HG03565 (cell line): ENCODE measurements at regions not wholly inside any gene's neighbourhood (a gene's known extent, or its start where the extent isn't known, plus 50 kb on each side); places are given as distances from the start of the nearest gene placed in this dataset.

Experiments used
- ATAC-seq: cut with Tn5 transposase; IDR thresholded peaks from one replicate; pipeline ENCODE4 v1.9.1; 2021; ENCODE audit warnings: mild to moderate bottlenecking, moderate library complexity; ENCODE audit not compliant: unreplicated experiment

GRCh38 chr4:164377277-164377676 lies 376.7 kb upstream of the SMIM31 start:
- ATAC-seq, result no peak

DNA sequence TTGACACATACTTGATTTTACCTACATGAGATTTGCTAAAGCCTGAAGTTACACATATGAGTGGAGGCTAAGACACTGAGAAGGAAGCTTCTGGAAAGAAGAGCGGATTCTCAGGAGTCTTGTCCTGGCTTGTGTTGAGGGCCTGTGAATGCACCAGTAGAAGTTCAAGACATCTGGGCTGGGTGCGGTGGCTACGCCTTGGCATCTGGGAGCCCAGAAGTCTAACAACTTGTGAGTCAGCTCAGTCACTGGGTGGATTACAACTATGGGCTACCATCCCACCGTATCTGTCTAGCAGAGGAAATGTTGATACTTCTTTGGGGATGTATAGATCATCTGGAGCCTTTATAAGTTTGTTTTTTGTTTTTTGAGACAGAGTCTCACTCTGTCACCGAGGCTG lies 375.6 kb upstream of the SMIM31 start:
- no peak for ATAC-seq

DNA sequence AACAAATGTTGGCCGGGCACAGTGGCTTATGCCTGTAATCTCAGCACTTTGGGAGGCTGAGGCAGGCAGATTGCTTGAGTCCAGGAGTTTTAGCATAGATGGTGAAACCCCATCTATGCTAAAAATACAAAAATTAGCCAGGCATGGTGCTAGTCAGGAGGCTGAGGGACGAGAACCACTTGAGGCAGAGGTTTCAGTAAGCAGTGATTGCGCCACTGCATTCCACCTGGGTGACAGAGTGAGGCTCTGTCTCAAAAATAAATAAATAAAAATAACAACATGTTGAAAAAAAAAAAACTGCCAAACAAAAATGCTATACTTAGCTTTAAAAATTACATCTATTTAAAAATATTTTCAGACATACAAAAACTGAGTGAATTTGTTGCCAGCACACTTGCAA lies 374.2 kb upstream of the SMIM31 start:
- ATAC-seq, result no peak

- no peak for ATAC-seq
These were observed 372.1 kb upstream of the SMIM31 start for GRCh38 chr4:164381859-164382258.

DNA sequence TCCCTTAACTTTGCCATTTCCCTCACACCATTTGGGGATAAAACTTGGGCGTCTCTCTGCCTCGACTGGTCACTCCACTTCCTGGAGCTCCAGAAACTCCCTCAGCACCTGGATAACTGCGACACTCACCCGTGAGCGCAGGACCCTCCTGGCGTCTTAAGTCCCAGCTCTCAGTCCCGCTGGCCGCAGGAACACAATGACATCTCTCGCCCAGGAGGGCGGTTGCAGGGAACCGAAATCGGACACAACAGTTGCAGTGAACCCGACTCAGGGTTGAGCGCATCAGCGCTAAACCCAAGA lies 370.9 kb upstream of the SMIM31 start:
- ATAC-seq, result no peak

DNA sequence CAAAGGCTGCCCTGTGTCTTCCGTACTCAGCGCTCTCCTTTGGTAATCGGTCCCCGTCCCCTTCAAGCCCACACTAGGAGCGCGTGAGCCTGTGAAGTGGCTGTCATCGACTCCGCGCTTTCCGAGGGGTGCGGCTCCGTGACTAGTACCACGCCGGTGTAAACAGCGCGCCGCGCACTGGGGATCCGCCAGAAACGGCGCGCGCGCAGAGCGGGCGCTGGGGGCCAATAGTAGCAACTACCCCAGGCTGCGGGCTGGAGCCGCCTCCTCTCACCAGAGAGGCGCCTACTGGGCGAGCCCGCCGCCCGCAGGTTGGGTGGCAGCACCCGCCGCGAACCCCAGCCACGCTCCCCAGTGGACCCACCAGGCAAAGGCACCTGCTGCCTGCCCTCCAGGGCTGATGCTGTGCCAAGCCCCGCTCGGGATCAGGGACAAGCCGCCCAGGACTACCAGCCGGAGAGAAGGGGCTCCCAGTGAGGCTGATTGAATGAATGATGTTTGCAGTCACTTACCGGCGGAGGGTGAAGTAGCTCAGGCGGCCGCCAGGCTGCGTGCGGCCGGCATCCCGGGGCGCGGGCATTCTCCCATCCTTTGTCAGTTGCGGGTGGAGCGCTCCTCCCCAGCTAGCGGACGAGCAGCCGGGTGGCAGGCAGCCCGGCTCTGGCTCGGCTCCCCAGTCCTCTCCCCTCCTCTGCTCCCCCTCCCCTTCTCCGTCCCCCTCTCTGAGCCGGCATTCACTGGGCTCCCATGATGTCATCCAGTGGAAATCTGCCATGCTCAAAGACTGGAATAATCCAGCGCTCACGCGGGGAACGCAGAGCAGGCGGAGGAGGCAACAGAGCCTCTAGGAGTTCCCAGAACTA lies 370.3 kb upstream of the SMIM31 start:
- ATAC-seq, result no peak

GRCh38 chr4:164384416-164384815 lies 369.5 kb upstream of the SMIM31 start:
- no peak for ATAC-seq

DNA sequence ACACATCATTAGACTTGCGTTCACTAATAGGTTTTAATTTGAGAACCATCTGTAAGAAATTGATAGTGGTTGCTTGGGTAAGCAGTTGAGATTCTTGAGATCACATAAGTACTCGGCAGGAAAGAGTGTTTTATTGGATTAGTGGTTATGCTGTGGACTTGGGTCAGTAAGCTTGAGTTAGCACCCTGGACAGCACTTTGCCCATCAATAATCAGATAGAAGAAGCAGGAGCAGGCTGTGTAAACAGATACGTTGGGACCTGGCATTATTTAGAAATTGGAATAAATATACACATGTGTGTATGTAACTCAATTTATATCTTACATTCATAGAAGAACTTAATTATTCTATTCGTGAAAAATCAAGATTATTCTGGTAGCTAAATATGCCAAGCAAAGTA lies 357.5 kb upstream of the SMIM31 start:
- no peak for ATAC-seq

GRCh38 chr4:164402554-164402953 lies 351.4 kb upstream of the SMIM31 start:
- no peak for ATAC-seq

DNA sequence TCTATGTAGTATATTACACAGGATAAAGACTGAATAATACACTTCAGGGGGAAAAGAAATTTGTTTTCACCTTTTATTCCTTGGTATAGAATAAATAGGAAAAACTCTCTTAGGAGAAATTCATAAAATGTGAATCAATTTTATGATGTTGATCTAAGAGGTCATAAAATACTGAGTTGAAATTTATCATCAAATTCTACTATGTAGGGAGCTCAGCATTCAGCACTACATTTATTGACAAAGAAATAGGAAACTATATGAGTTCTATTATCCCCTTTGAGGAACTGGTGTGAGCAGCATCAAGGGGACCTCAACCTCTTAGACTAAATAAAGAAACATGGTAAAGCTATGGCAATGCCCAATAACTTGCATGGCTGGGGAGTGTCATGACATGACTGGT lies 348.2 kb upstream of the SMIM31 start:
- no peak for ATAC-seq

GRCh38 chr4:164408831-164409230 lies 345.1 kb upstream of the SMIM31 start:
- no peak for ATAC-seq

GRCh38 chr4:164410401-164410800 lies 343.5 kb upstream of the SMIM31 start:
- ATAC-seq, result no peak

DNA sequence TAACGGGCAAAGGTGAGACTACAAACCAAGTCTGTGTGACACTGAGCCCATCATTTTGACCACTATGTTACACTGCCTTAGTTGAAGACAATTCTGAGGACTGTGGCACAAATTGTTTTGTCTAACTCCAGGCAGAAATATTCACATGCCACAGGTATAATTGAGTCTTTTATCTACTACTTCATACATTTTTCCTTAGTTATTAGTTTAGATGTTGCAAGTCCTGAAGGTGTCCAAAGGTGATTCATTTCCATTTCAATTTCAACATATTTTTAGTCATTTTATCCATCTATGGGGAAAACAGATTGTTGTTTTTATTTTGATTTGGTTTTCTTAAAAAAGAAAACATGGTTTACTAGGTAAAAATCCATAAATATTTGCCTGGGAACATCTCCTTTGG lies 341.7 kb upstream of the SMIM31 start:
- no peak for ATAC-seq

- no peak for ATAC-seq
These were observed 340.2 kb upstream of the SMIM31 start for GRCh38 chr4:164413743-164414142.

GRCh38 chr4:164423819-164424218 lies 330.1 kb upstream of the SMIM31 start:
- no peak for ATAC-seq

- no peak for ATAC-seq
These were observed 329.1 kb upstream of the SMIM31 start for GRCh38 chr4:164424846-164425245.

DNA sequence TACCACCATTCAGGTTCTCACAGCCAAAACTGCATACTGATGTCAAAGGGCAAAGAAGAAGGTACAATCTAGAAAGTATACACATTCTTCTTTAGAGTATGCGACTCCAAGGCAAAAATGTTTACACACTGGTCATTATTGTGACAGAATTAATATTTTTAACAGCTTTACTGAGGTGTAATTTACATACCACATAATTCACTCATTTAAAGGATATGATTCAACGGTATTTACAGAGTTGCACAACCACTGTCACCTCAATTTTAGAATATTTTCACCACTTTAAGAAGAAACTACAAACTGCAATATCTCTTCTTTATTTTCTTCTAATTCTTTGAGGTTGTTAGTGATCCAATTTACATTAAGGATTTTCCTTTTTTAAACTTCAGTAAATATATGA lies 325.4 kb upstream of the SMIM31 start:
- no peak for ATAC-seq

DNA sequence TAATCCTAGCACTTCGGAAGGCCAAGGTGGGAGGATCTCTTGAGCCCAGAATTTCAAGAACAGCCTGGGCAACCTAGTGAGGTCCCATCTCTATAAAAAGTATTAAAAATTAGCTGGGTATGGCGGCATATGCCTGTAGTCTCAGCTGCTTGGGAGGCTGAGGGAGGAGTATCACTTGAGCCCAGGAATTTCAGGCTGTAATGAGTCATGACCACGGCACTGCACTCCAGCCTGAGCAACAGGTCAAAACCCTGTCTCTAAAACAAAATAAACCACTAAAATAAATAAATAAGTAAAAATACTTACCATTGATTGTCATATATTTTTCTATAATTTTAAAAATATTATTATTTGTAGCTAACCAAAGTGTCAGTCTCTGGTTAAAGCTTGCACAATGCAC lies 315.6 kb upstream of the SMIM31 start:
- no peak for ATAC-seq

- no peak for ATAC-seq
These were observed 314.9 kb upstream of the SMIM31 start for GRCh38 chr4:164439037-164439436.

GRCh38 chr4:164440199-164440598 lies 313.7 kb upstream of the SMIM31 start:
- no peak for ATAC-seq

GRCh38 chr4:164441109-164441508 lies 312.8 kb upstream of the SMIM31 start:
- ATAC-seq, result no peak

DNA sequence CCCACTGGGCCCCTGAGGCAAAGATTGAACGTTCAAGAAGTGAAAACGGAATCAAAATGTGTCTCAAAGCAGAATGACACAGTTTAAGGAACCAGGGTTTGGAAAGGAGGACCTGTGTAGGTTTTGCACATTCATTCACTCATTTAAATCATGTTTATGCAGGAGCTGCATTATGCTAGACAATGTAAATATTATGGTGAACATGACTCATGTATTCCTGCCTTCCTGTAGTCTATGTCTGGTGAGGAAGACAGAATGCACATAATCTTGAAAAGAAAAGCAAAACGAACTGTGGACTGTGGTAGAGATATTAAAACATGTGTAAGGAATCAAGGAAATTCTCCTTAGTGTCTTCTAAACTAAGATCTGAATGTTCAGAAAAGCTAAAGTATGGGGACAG lies 311.8 kb upstream of the SMIM31 start:
- no peak for ATAC-seq

DNA sequence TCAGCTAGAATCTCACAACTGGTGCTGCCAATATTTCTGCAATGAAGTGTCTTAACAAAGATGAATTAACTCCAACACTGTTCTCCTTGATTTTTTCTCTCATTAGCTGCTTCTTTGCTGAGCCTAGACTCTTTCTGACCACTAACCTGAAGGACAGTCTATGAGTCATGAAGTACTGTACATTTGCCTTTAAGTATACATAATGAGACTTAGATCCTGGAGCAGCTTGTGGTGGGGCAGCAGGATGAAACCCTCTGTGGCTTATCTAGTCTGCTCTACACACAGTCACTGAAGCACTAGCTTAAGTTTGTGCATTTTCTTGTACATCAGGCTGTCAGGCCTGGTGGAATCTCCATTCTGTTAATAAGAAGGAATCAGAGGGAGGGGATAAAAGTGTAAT lies 307.4 kb upstream of the SMIM31 start:
- ATAC-seq, result no peak
